ENCODE measurements at regions not wholly inside any gene's neighbourhood (a gene's known extent, or its start where the extent isn't known, plus 50 kb on each side); places are given as distances from the start of the nearest gene placed in this dataset.

DNA sequence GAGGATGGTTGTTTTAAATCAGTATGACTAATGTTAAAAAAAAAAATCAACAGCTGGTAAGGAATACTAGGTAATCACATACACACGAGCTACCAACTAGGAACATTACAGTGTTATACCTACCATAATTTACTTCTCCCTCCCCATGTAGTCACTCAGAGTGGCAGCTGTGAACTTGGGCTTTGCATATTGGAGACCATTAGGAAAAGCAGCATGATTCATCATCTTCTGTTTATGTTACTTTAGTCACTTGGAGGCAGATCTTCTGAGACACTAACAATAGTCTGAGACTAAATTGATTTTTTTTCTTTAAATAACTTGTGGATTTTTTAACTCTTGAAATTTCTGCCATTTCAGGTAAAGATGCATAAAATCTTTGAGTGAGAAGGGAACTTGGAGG, 141.5 kb upstream of the NR4A3 start:
- Histone ChIP-seq H3K27ac (no peak overlapping the region), H3K36me3 (no peaks in the 10 kb centered on the region), H3K4me1 (no peaks in the 10 kb centered on the region), H3K27me3 (no peaks in the 10 kb centered on the region), H3K9me3 (no peaks in the 10 kb centered on the region), H3K4me3 (no peak overlapping the region)
- no peak for DNase-seq
- TF ChIP-seq, protein P1, sequence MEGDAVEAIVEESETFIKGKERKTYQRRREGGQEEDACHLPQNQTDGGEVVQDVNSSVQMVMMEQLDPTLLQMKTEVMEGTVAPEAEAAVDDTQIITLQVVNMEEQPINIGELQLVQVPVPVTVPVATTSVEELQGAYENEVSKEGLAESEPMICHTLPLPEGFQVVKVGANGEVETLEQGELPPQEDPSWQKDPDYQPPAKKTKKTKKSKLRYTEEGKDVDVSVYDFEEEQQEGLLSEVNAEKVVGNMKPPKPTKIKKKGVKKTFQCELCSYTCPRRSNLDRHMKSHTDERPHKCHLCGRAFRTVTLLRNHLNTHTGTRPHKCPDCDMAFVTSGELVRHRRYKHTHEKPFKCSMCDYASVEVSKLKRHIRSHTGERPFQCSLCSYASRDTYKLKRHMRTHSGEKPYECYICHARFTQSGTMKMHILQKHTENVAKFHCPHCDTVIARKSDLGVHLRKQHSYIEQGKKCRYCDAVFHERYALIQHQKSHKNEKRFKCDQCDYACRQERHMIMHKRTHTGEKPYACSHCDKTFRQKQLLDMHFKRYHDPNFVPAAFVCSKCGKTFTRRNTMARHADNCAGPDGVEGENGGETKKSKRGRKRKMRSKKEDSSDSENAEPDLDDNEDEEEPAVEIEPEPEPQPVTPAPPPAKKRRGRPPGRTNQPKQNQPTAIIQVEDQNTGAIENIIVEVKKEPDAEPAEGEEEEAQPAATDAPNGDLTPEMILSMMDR (IDR thresholded peaks at IDR 0.05), result no peak
- no peak for TF ChIP-seq POLR2A (IDR thresholded peaks at IDR 0.05)

DNA sequence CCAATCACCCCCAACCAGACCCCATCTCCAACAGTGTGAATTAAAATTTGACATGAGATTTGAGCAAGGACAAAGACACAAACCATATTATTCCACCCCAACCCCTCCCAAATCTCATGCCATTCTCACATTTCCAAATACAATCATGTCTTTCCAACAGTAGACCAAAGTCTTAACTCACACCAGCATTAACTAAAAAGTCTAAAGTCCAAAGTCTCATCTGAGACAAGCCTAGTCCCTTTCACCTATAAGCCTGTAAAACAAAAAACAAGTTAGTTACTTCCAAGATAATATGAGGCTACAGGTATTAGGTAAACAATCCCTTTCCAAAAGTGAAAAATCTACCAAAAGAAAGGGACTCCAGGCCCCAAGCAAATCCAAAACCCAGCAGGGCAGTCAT, 140.6 kb upstream of the NR4A3 start:
- no peak overlapping the region for H3K27ac ChIP-seq
- no peaks in the 10 kb centered on the region for H3K4me1 ChIP-seq
- DNase-seq, result no peak
- H3K36me3 ChIP-seq, result no peaks in the 10 kb centered on the region
- H3K27me3 ChIP-seq, result no peaks in the 10 kb centered on the region
- no peak overlapping the region for H3K4me3 ChIP-seq
- no peaks in the 10 kb centered on the region for H3K9me3 ChIP-seq
- TF ChIP-seq, protein P1 (IDR thresholded peaks at IDR 0.05), result no peak
- TF ChIP-seq POLR2A (IDR thresholded peaks at IDR 0.05), result no peak

DNA sequence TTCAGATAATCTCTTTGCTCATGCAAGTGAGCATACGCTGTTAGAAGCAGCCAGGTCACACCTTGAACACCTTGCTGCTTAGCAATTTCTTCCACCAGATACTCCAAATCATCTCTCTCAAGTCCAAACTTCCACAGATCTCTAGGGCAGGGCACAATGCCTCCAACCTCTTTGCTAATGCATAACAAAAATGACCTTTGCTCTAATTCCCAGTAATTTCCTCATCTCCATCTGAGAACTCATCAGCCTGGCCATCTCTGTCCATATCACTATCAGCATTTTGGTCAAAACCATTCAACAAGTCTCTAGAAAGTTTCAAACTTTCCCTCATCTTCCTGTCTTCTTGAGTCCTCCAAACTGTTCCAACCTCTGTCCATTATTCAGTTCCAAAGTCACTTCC, 139.3 kb upstream of the NR4A3 start:
- Histone ChIP-seq H3K4me3 (no peak overlapping the region), H3K4me1 (no peaks in the 10 kb centered on the region), H3K27me3 (no peaks in the 10 kb centered on the region), H3K36me3 (no peaks in the 10 kb centered on the region), H3K9me3 (no peaks in the 10 kb centered on the region), H3K27ac (no peak overlapping the region)
- no peak for TF ChIP-seq POLR2A (IDR thresholded peaks at IDR 0.05)
- DNase-seq, result no peak

DNA sequence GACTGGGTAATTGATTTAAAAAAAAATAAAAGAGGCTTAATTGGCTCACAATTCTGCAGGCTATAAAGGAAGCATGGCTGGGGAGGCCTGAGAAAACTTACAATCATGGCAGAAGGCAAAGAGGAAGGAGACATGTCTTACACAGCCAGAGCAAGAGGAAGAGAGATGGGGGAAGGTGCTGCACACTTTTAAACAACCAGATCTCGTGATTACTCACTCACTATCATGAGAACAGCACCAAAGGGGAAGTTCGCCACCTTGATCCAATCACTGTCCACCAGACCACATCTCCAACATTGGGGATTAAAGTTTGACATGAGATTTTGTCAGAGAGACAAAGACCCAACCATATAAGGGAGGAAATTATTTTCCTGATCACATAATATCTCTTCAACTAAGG, 138.8 kb upstream of the NR4A3 start:
- TF ChIP-seq, protein P1 (IDR thresholded peaks at IDR 0.05), result no peak
- no peak for TF ChIP-seq POLR2A (IDR thresholded peaks at IDR 0.05)
- Histone ChIP-seq H3K4me1 (no peaks in the 10 kb centered on the region), H3K27ac (no peak overlapping the region), H3K9me3 (no peaks in the 10 kb centered on the region), H3K27me3 (no peaks in the 10 kb centered on the region), H3K4me3 (no peak overlapping the region), H3K36me3 (no peaks in the 10 kb centered on the region)
- DNase-seq, result no peak

DNA sequence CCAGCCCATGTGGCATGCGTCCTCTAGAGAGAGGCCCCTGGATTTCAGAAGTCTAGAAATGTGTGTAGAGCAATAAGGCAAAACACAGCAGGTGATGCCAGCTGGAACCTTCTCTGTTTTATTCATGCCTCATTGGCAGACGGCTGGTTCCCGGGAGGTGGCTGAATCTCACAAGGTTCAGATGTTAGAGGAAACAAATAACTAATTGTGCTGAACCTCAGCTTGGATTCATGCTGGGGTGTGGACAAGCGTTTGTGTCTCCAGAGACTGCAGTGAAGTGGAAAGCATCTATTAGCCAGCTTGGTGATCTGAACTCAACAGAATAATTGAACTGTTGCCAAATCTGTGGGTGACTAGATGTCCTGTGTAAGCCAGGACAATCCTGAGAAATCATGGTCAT, 131.1 kb upstream of the NR4A3 start:
- no peaks in the 10 kb centered on the region for H3K36me3 ChIP-seq
- DNase-seq, result no peak

DNA sequence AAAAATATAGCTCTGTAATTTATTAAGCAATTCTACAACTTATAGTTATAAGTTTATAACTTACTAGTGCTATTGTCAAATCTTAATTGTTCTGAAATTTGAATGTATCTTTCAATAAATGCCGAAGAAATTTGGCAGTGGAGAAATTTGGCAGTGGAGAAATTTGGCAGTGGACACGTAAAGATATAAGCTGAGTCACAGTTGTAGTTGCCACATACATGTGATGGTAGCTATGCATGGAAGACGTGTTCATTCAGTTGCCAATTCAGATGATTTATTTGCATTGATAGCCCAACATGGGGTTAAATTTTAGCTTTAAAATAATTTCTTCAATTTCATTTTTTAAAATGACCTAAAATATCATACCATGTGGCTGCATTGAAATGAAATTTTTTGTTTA, 127.8 kb upstream of the NR4A3 start:
- H3K9me3 ChIP-seq, result no peaks in the 10 kb centered on the region
- no peaks in the 10 kb centered on the region for H3K4me1 ChIP-seq
- H3K4me3 ChIP-seq, result no peak overlapping the region
- no peaks in the 10 kb centered on the region for H3K36me3 ChIP-seq
- no peak overlapping the region for H3K27ac ChIP-seq
- TF ChIP-seq POLR2A (IDR thresholded peaks at IDR 0.05), result no peak
- TF ChIP-seq, protein P1 (IDR thresholded peaks at IDR 0.05), result no peak
- DNase-seq, result no peak
- no peaks in the 10 kb centered on the region for H3K27me3 ChIP-seq

More for the DNA sequence above, 131.1 kb upstream of the NR4A3 start:
- TF ChIP-seq POLR2A (IDR thresholded peaks at IDR 0.05), result no peak
- TF ChIP-seq, protein P1 (IDR thresholded peaks at IDR 0.05), result no peak
- Histone ChIP-seq H3K4me3 (no peak overlapping the region), H3K9me3 (no peaks in the 10 kb centered on the region), H3K27ac (no peak overlapping the region), H3K4me1 (no peaks in the 10 kb centered on the region), H3K27me3 (no peaks in the 10 kb centered on the region)
